GM19023 (cell line): ENCODE measurements at regions not wholly inside any gene's neighbourhood (a gene's known extent, or its start where the extent isn't known, plus 50 kb on each side); places are given as distances from the start of the nearest gene placed in this dataset.
"Not testable (repeated sequence)": the region's sequence is repeated elsewhere in the genome, so short reads cannot be mapped to it uniquely, and the experiment has no call there.

Experiments used
- ATAC-seq: cut with Tn5 transposase; IDR thresholded peaks from one replicate; pipeline ENCODE4 v1.9.1; 2021; ENCODE audit warnings: mild to moderate bottlenecking, moderate library complexity; ENCODE audit not compliant: unreplicated experiment

- ATAC-seq, result no peak
Observed at GRCh38 chr4:104549736-104550135, 55.0 kb upstream of the CXXC4 start.

- ATAC-seq, result no peak
Observed at GRCh38 chr4:104559502-104559901, 64.8 kb upstream of the CXXC4 start.

GRCh38 chr4:104571341-104571740, 76.6 kb upstream of the CXXC4 start:
- no peak for ATAC-seq

- no peak for ATAC-seq
Observed at GRCh38 chr4:104574371-104574770, 79.7 kb upstream of the CXXC4 start.

GRCh38 chr4:104575278-104575677, 80.6 kb upstream of the CXXC4 start:
- ATAC-seq, result no peak

GRCh38 chr4:104577405-104577804, 82.7 kb upstream of the CXXC4 start:
- ATAC-seq, result no peak

- ATAC-seq, result not testable (repeated sequence)
Observed at GRCh38 chr4:104581476-104581875, 86.8 kb upstream of the CXXC4 start.

GRCh38 chr4:104582056-104582455, 87.4 kb upstream of the CXXC4 start:
- ATAC-seq, result not testable (repeated sequence)

GRCh38 chr4:104589264-104589868, 94.7 kb upstream of the CXXC4 start:
- ATAC-seq, result no peak

GRCh38 chr4:104591510-104591911, 96.8 kb upstream of the CXXC4 start:
- ATAC-seq, result no peak

- ATAC-seq, result no peak
Observed at GRCh38 chr4:104592183-104592582, 97.5 kb upstream of the CXXC4 start.

GRCh38 chr4:104593019-104593418, 98.3 kb upstream of the CXXC4 start:
- ATAC-seq, result no peak

GRCh38 chr4:104596189-104596588, 101.5 kb upstream of the CXXC4 start:
- ATAC-seq, result no peak

- ATAC-seq, result no peak
Observed at GRCh38 chr4:104615496-104615895, 120.8 kb upstream of the CXXC4 start.

- no peak for ATAC-seq
Observed at GRCh38 chr4:104615926-104616325, 121.2 kb upstream of the CXXC4 start.

- ATAC-seq, result no peak
Observed at GRCh38 chr4:104616401-104616820, 121.7 kb upstream of the CXXC4 start.

- ATAC-seq, result no peak
Observed at GRCh38 chr4:104625706-104626105, 131.0 kb upstream of the CXXC4 start.

GRCh38 chr4:104629601-104630000, 134.9 kb upstream of the CXXC4 start:
- ATAC-seq, result no peak

- no peak for ATAC-seq
Observed at GRCh38 chr4:104630272-104630671, 135.6 kb upstream of the CXXC4 start.

- ATAC-seq, result no peak
Observed at GRCh38 chr4:104631000-104631399, 136.3 kb upstream of the CXXC4 start.

- ATAC-seq, result no peak
Observed at GRCh38 chr4:104641418-104641817, 146.7 kb upstream of the CXXC4 start.

- ATAC-seq, result no peak
Observed at GRCh38 chr4:104642521-104642920, 147.8 kb upstream of the CXXC4 start.

- ATAC-seq, result no peak
Observed at GRCh38 chr4:104643805-104644204, 149.1 kb upstream of the CXXC4 start.
